ENCODE measurements at regions not wholly inside any gene's neighbourhood (a gene's known extent, or its start where the extent isn't known, plus 50 kb on each side); places are given as distances from the start of the nearest gene placed in this dataset.

- H3K27ac Mint-ChIP-seq = no peak overlapping the region
- no peak for ATAC-seq
- no peaks in the 10 kb centered on the region for H3K4me1 Mint-ChIP-seq
- H3K9me3 Mint-ChIP-seq = no peaks in the 10 kb centered on the region
- no peaks in the 10 kb centered on the region for H3K27me3 Mint-ChIP-seq
- no peak overlapping the region for H3K4me3 Mint-ChIP-seq
- no peak for DNase-seq
Observed at GRCh38 chr9:28059192-28059591, 485.9 kb upstream of the C9orf72 start.

- no peaks in the 10 kb centered on the region for H3K27me3 Mint-ChIP-seq
- no peaks in the 10 kb centered on the region for H3K4me1 Mint-ChIP-seq
- no peak overlapping the region for H3K27ac Mint-ChIP-seq
- no peak overlapping the region for H3K4me3 Mint-ChIP-seq
- H3K9me3 Mint-ChIP-seq = no peaks in the 10 kb centered on the region
- no peak for DNase-seq
- no peak for ATAC-seq
Observed at GRCh38 chr9:28064241-28064815, 491.0 kb upstream of the C9orf72 start.

GRCh38 chr9:28073270-28073669 is 500.0 kb upstream of the C9orf72 start:
- ATAC-seq (no peak), DNase-seq (no peak)
- H3K4me3 Mint-ChIP-seq = no peak overlapping the region
- no peaks in the 10 kb centered on the region for H3K9me3 Mint-ChIP-seq
- H3K4me1 Mint-ChIP-seq = no peaks in the 10 kb centered on the region
- H3K27me3 Mint-ChIP-seq = no peaks in the 10 kb centered on the region
- no peak overlapping the region for H3K27ac Mint-ChIP-seq

GRCh38 chr9:28079677-28080076 is 506.4 kb upstream of the C9orf72 start:
- ATAC-seq = no peak
- Mint-ChIP-seq H3K27ac (no peak overlapping the region), H3K4me1 (no peaks in the 10 kb centered on the region), H3K9me3 (no peaks in the 10 kb centered on the region), H3K27me3 (no peaks in the 10 kb centered on the region), H3K4me3 (no peak overlapping the region)
- DNase-seq = no peak

GRCh38 chr9:28082671-28083070 is 509.4 kb upstream of the C9orf72 start:
- DNase-seq = no peak
- Mint-ChIP-seq H3K9me3 (no peaks in the 10 kb centered on the region), H3K4me3 (no peak overlapping the region), H3K4me1 (no peaks in the 10 kb centered on the region), H3K27ac (no peak overlapping the region), H3K27me3 (no peaks in the 10 kb centered on the region)
- no peak for ATAC-seq

- ATAC-seq (no peak), DNase-seq (no peak)
- H3K9me3 Mint-ChIP-seq = no peaks in the 10 kb centered on the region
- no peak overlapping the region for H3K27ac Mint-ChIP-seq
- H3K4me3 Mint-ChIP-seq = no peak overlapping the region
- H3K4me1 Mint-ChIP-seq = no peaks in the 10 kb centered on the region
- H3K27me3 Mint-ChIP-seq = no peaks in the 10 kb centered on the region
Observed at GRCh38 chr9:28086881-28087280, 513.6 kb upstream of the C9orf72 start.

GRCh38 chr9:28092981-28093936 is 520.0 kb upstream of the C9orf72 start:
- no peak overlapping the region for H3K4me3 Mint-ChIP-seq
- no peaks in the 10 kb centered on the region for H3K4me1 Mint-ChIP-seq
- ATAC-seq = no peak
- no peak for DNase-seq
- H3K27ac Mint-ChIP-seq = no peak overlapping the region
- H3K9me3 Mint-ChIP-seq = no peaks in the 10 kb centered on the region
- H3K27me3 Mint-ChIP-seq = no peaks in the 10 kb centered on the region

- no peak overlapping the region for H3K27ac Mint-ChIP-seq
- H3K4me1 Mint-ChIP-seq = no peaks in the 10 kb centered on the region
- no peak for ATAC-seq
- no peaks in the 10 kb centered on the region for H3K9me3 Mint-ChIP-seq
- no peak for DNase-seq
- no peak overlapping the region for H3K4me3 Mint-ChIP-seq
- no peaks in the 10 kb centered on the region for H3K27me3 Mint-ChIP-seq
Observed at GRCh38 chr9:28101509-28101908, 528.2 kb upstream of the C9orf72 start.

GRCh38 chr9:28105001-28105400 is 531.7 kb upstream of the C9orf72 start:
- no peak for DNase-seq
- no peaks in the 10 kb centered on the region for H3K27me3 Mint-ChIP-seq
- ATAC-seq = no peak
- no peaks in the 10 kb centered on the region for H3K4me1 Mint-ChIP-seq
- H3K4me3 Mint-ChIP-seq = no peak overlapping the region
- no peak overlapping the region for H3K27ac Mint-ChIP-seq
- H3K9me3 Mint-ChIP-seq = no peaks in the 10 kb centered on the region

- Mint-ChIP-seq H3K4me3 (no peak overlapping the region), H3K27me3 (no peaks in the 10 kb centered on the region), H3K27ac (no peak overlapping the region), H3K4me1 (no peaks in the 10 kb centered on the region), H3K9me3 (no peaks in the 10 kb centered on the region)
- no peak for ATAC-seq
- no peak for DNase-seq
Observed at GRCh38 chr9:28120184-28120583, 546.9 kb upstream of the C9orf72 start.

- ATAC-seq = no peak
- no peak for DNase-seq
- Mint-ChIP-seq H3K9me3 (no peaks in the 10 kb centered on the region), H3K27me3 (no peaks in the 10 kb centered on the region), H3K4me3 (no peak overlapping the region), H3K27ac (no peak overlapping the region), H3K4me1 (no peaks in the 10 kb centered on the region)
Observed at GRCh38 chr9:28120626-28121025, 547.3 kb upstream of the C9orf72 start.

GRCh38 chr9:28121366-28121765 is 548.1 kb upstream of the C9orf72 start:
- no peaks in the 10 kb centered on the region for H3K27me3 Mint-ChIP-seq
- no peak for ATAC-seq
- no peaks in the 10 kb centered on the region for H3K4me1 Mint-ChIP-seq
- H3K4me3 Mint-ChIP-seq = no peak overlapping the region
- H3K27ac Mint-ChIP-seq = no peak overlapping the region
- DNase-seq = no peak
- no peaks in the 10 kb centered on the region for H3K9me3 Mint-ChIP-seq

GRCh38 chr9:28124917-28125316 is 551.6 kb upstream of the C9orf72 start:
- no peak for ATAC-seq
- H3K4me1 Mint-ChIP-seq = no peaks in the 10 kb centered on the region
- no peaks in the 10 kb centered on the region for H3K9me3 Mint-ChIP-seq

GRCh38 chr9:28127101-28127500 is 553.8 kb upstream of the C9orf72 start:
- ATAC-seq = no peak
- DNase-seq = no peak
- H3K4me3 Mint-ChIP-seq = no peak overlapping the region
- no peaks in the 10 kb centered on the region for H3K4me1 Mint-ChIP-seq
- H3K9me3 Mint-ChIP-seq = no peaks in the 10 kb centered on the region
- H3K27me3 Mint-ChIP-seq = no peaks in the 10 kb centered on the region
- H3K27ac Mint-ChIP-seq = no peak overlapping the region

More at GRCh38 chr9:28124917-28125316, 551.6 kb upstream of the C9orf72 start:
- no peak for DNase-seq
- H3K27me3 Mint-ChIP-seq = no peaks in the 10 kb centered on the region
- H3K27ac Mint-ChIP-seq = no peak overlapping the region
- H3K4me3 Mint-ChIP-seq = no peak overlapping the region

- Mint-ChIP-seq H3K4me1 (no peaks in the 10 kb centered on the region), H3K4me3 (no peak overlapping the region), H3K27me3 (no peaks in the 10 kb centered on the region), H3K27ac (no peak overlapping the region), H3K9me3 (no peaks in the 10 kb centered on the region)
- ATAC-seq (no peak), DNase-seq (no peak)
Observed at GRCh38 chr9:28134446-28134976, 561.2 kb upstream of the C9orf72 start.

- H3K4me3 Mint-ChIP-seq = no peak overlapping the region
- no peak for ATAC-seq
- no peaks in the 10 kb centered on the region for H3K4me1 Mint-ChIP-seq
- no peaks in the 10 kb centered on the region for H3K9me3 Mint-ChIP-seq
- DNase-seq = no peak
- no peak overlapping the region for H3K27ac Mint-ChIP-seq
- no peaks in the 10 kb centered on the region for H3K27me3 Mint-ChIP-seq
Observed at GRCh38 chr9:28135549-28135948, 562.3 kb upstream of the C9orf72 start.

Measured in stimulated activated naive CD8-positive, alpha-beta T cell treated with anti-CD3 and anti-CD28 coated beads, Interleukin-15, amount 100 ng/mL, for 72 hours (primary cell).